Esophagus squamous epithelium (tissue), 4 donors: ENCODE measurements at regions not wholly inside any gene's neighbourhood (a gene's known extent, or its start where the extent isn't known, plus 50 kb on each side); places are given as distances from the start of the nearest gene placed in this dataset.

Experiments
- POLR2A ChIP-seq, 4 donors: fragments of 450-650 bp; IDR thresholded peaks; one replicate each; pipeline ENCODE4 v1.6.1; 2017; ENCODE audit warnings: antibody characterized with exemption in 4 of 4, mild to moderate bottlenecking in 4 of 4, moderate library complexity in 3 of 4
- TF ChIP-seq, protein P1 (sequence below), 6 experiments: fragments of 450-650 bp in 4 of 6; fragments of 200-600 bp in 2 of 6; sonication (generic) in 2 of 6; IDR thresholded peaks; one replicate each; pipeline ENCODE4 v1.5.1; 2016 to 2019; ENCODE audit warnings: antibody characterized with exemption in 6 of 6, mild to moderate bottlenecking in 4 of 6, moderate library complexity in 4 of 6

DNA sequence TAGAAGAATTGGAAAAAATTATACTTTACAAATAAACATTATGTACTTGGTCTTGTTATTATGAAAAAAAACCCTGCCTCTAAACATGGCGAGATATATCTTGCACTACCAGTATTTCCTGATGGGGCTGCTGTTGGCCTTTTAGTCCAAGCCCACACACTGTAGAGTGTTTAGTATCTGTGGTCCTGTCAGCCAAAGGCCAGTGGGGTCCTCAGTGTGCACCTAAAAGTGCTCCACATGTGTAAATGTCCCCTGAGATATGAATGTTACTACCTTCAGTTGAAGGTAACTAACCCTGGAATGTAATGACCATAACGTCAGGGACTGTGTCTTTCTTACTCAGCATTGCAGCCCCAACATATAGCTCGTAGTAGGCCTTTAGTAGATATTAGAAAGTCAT is 71.1 kb upstream of the HK2 start:
- TF ChIP-seq, protein P1, sequence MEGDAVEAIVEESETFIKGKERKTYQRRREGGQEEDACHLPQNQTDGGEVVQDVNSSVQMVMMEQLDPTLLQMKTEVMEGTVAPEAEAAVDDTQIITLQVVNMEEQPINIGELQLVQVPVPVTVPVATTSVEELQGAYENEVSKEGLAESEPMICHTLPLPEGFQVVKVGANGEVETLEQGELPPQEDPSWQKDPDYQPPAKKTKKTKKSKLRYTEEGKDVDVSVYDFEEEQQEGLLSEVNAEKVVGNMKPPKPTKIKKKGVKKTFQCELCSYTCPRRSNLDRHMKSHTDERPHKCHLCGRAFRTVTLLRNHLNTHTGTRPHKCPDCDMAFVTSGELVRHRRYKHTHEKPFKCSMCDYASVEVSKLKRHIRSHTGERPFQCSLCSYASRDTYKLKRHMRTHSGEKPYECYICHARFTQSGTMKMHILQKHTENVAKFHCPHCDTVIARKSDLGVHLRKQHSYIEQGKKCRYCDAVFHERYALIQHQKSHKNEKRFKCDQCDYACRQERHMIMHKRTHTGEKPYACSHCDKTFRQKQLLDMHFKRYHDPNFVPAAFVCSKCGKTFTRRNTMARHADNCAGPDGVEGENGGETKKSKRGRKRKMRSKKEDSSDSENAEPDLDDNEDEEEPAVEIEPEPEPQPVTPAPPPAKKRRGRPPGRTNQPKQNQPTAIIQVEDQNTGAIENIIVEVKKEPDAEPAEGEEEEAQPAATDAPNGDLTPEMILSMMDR (IDR thresholded peaks at IDR 0.05): no peak
- no peak for TF ChIP-seq POLR2A (IDR thresholded peaks at IDR 0.05)
